Breast epithelium (tissue), 4 donors: ENCODE measurements at regions not wholly inside any gene's neighbourhood (a gene's known extent, or its start where the extent isn't known, plus 50 kb on each side); places are given as distances from the start of the nearest gene placed in this dataset.

ENCODE experiments used
- DNase-seq, 2 donors: peaks; one replicate each; pipeline ENCODE4 v3.0.0-alpha.2; 2019; ENCODE audit warnings: low spot score in 2 of 2
- H3K27ac ChIP-seq, 2 donors: fragments of 200-600 bp; sonication (generic) in 1 of 2; one replicate each; pipeline ENCODE4 v1.5.1; 2016 to 2019; ENCODE audit warnings: mild to moderate bottlenecking in 1 of 2
- H3K27me3 ChIP-seq, 2 donors: fragments of 200-600 bp; sonication (generic) in 1 of 2; one replicate each; pipeline versions ENCODE4 v1.5.1 to v1.6.0; 2017 to 2019; ENCODE audit warnings: control low read depth in 1 of 2, mild to moderate bottlenecking in 1 of 2
- H3K36me3 ChIP-seq: fragments of 200-600 bp; one replicate; pipeline ENCODE4 v1.5.1; 2019
- H3K4me1 ChIP-seq, 2 donors: fragments of 200-600 bp; sonication (generic); one replicate each; pipeline ENCODE4 v1.5.1; 2016 to 2019; ENCODE audit warnings: control low read depth in 1 of 2
- H3K4me3 ChIP-seq, 3 donors: fragments of 200-600 bp; sonication (generic); 1 replicate in 2 of 3; 2 replicates in 1 of 3; pipeline ENCODE4 v1.5.1; 2016 to 2019; ENCODE audit warnings: mild to moderate bottlenecking in 3 of 3, moderate library complexity in 2 of 3
- H3K9me3 ChIP-seq, 2 donors: fragments of 200-600 bp; sonication (generic) in 1 of 2; one replicate each; pipeline ENCODE4 v1.5.1; 2016 to 2019; ENCODE audit warnings: control low read depth in 1 of 2
- POLR2A ChIP-seq: fragments of 450-650 bp; IDR thresholded peaks from one replicate; pipeline ENCODE4 v1.6.1; 2016; ENCODE audit warnings: antibody characterized with exemption, mild to moderate bottlenecking, moderate library complexity
- POLR2AphosphoS5 ChIP-seq, 3 donors: sonication (generic); formaldehyde crosslinking; IDR thresholded peaks; one replicate each; pipeline ENCODE4 v1.6.1; 2017; ENCODE audit warnings: antibody characterized with exemption in 3 of 3
- intact Hi-C: fragments of 100-400 bp; cut with DNase I; formaldehyde crosslinking; loops from one replicate; pipeline ENCODE4 v1.15.1; 2023; ENCODE audit warnings: low total_unique reads
- TF ChIP-seq, protein P1 (sequence below), 3 donors: fragments of 450-650 bp; IDR thresholded peaks; one replicate each; pipeline ENCODE4 v1.5.1; 2016 to 2017; ENCODE audit warnings: antibody characterized with exemption in 3 of 3, mild to moderate bottlenecking in 3 of 3, moderate library complexity in 3 of 3

DNA sequence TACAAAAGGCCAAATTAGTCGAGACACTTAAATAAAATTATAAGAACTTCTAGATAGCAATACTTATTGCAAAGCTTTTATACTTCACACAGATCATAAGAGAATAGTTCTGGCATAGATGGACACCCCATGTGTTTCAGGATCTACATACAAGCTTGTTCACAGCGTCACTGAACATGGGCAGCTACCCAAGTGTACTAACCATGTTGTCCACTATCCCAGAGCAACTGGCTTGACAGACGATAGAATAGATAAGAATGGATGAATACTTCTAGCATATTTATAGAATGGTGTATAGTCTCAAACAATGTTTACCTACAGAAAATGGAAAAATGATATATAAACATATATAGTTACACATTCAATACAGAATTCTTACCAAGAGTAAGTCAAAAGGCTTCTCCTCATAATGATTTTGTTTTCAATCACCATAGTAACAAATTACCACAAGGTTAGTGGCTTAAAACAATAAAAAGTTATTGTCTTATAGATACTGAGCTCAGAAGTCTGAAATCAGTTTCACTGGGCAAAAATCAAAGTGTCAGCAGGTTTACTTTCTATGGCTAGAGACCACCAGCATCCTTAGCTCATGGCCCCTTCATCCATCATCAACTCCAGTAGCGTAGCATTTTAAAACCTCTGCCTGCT, 446.7 kb downstream of the DMRTA1 start:
- DNase-seq: no peak
- H3K4me3 ChIP-seq: no peak overlapping the region
- TF ChIP-seq POLR2A (no peak), POLR2AphosphoS5 (IDR thresholded peaks at IDR 0.05) (no peak)
- TF ChIP-seq, protein P1, sequence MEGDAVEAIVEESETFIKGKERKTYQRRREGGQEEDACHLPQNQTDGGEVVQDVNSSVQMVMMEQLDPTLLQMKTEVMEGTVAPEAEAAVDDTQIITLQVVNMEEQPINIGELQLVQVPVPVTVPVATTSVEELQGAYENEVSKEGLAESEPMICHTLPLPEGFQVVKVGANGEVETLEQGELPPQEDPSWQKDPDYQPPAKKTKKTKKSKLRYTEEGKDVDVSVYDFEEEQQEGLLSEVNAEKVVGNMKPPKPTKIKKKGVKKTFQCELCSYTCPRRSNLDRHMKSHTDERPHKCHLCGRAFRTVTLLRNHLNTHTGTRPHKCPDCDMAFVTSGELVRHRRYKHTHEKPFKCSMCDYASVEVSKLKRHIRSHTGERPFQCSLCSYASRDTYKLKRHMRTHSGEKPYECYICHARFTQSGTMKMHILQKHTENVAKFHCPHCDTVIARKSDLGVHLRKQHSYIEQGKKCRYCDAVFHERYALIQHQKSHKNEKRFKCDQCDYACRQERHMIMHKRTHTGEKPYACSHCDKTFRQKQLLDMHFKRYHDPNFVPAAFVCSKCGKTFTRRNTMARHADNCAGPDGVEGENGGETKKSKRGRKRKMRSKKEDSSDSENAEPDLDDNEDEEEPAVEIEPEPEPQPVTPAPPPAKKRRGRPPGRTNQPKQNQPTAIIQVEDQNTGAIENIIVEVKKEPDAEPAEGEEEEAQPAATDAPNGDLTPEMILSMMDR (IDR thresholded peaks at IDR 0.05): no peak
- no peaks in the 10 kb centered on the region for H3K36me3 ChIP-seq
- H3K4me1 ChIP-seq: no peaks in the 10 kb centered on the region
- no peaks in the 10 kb centered on the region for H3K27me3 ChIP-seq
- H3K27ac ChIP-seq: no peak overlapping the region
- H3K9me3 ChIP-seq: no peaks in the 10 kb centered on the region
- intact Hi-C loops: no loop called here

GRCh38 chr9:22898591-22898990, 452.0 kb downstream of the DMRTA1 start:
- H3K4me3 ChIP-seq: no peak overlapping the region
- H3K36me3 ChIP-seq: no peaks in the 10 kb centered on the region
- no peak overlapping the region for H3K27ac ChIP-seq
- H3K27me3 ChIP-seq: no peaks in the 10 kb centered on the region
- intact Hi-C loops: no loop called here
- H3K9me3 ChIP-seq: no peaks in the 10 kb centered on the region
- no peak for DNase-seq
- H3K4me1 ChIP-seq: no peaks in the 10 kb centered on the region
- TF ChIP-seq POLR2AphosphoS5 (IDR thresholded peaks at IDR 0.05) (no peak), POLR2A (no peak)
- TF ChIP-seq, protein P1 (IDR thresholded peaks at IDR 0.05): no peak

DNA sequence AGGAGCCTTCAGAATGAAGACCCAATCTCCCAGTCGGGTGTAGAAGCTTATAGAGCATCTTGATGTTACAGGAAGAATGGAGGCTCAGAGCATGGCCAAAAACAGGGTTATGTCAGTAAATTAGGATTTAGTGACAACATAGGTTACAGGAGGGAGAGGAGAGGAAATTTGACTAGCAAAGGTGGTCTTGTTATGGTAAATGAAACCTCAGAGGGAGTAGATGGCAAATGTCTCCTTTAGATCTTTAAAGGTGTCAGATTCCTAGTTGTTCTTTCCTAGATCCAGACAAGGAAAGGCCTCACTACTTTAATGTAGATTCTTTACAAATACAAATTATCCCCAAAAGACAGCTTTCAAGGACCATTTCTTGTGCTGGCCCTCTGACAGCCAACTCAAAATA, 465.0 kb downstream of the DMRTA1 start:
- TF ChIP-seq, protein P1 (IDR thresholded peaks at IDR 0.05): no peak
- TF ChIP-seq POLR2A (no peak), POLR2AphosphoS5 (IDR thresholded peaks at IDR 0.05) (no peak)
- intact Hi-C loops: no loop called here
- Histone ChIP-seq H3K4me1 (no peaks in the 10 kb centered on the region), H3K27me3 (no peaks in the 10 kb centered on the region), H3K9me3 (no peaks in the 10 kb centered on the region), H3K36me3 (no peaks in the 10 kb centered on the region), H3K27ac (no peak overlapping the region), H3K4me3 (no peak overlapping the region)
- DNase-seq: no peak

GRCh38 chr9:22913026-22913425, 466.4 kb downstream of the DMRTA1 start:
- Histone ChIP-seq H3K27ac (no peak overlapping the region), H3K27me3 (no peaks in the 10 kb centered on the region), H3K9me3 (no peaks in the 10 kb centered on the region), H3K4me3 (no peak overlapping the region), H3K36me3 (no peaks in the 10 kb centered on the region), H3K4me1 (no peaks in the 10 kb centered on the region)
- TF ChIP-seq POLR2AphosphoS5 (IDR thresholded peaks at IDR 0.05) (no peak), POLR2A (no peak)
- TF ChIP-seq, protein P1 (IDR thresholded peaks at IDR 0.05): no peak
- intact Hi-C loops: no loop called here
- DNase-seq: no peak

DNA sequence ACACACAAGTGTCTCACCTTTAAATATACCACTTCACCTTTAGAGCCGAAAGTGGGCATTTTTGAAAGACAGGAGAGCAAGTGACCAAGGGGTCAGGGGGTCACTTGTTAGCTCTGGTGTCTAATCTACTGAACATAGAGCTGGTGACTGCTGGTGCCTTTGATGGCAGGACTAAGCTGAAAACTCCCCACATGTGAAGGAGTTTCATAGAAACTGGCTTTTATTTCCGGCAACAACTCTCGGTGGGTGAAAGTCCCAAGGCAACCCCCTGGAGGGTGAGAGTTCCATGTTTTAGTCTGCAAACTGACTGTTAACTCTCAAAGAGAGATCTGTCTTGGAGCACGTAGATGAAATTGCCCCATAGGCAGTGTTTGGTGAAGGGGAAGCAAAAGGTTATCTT, 466.9 kb downstream of the DMRTA1 start:
- no peaks in the 10 kb centered on the region for H3K9me3 ChIP-seq
- intact Hi-C loops: no loop called here

More for the DNA sequence above, 466.9 kb downstream of the DMRTA1 start:
- Histone ChIP-seq H3K4me1 (no peaks in the 10 kb centered on the region), H3K27me3 (no peaks in the 10 kb centered on the region), H3K36me3 (no peaks in the 10 kb centered on the region), H3K27ac (no peak overlapping the region), H3K4me3 (no peak overlapping the region)
- no peak for TF ChIP-seq POLR2AphosphoS5 (IDR thresholded peaks at IDR 0.05)
- TF ChIP-seq, protein P1 (IDR thresholded peaks at IDR 0.05): no peak
- TF ChIP-seq POLR2A: no peak
- DNase-seq: no peak
